Brain microvascular endothelial cell (primary cell): ENCODE measurements at regions not wholly inside any gene's neighbourhood (a gene's known extent, or its start where the extent isn't known, plus 50 kb on each side); places are given as distances from the start of the nearest gene placed in this dataset.
A peak's percentile ranks its signal among the peaks of the same experiment; 100 is the strongest.

Experiments
- DNase-seq: peaks from one replicate; pipeline ENCODE4 v3.0.0-alpha.2; 2020
- H3K27ac ChIP-seq: fragments of 250-450 bp; sonication (Bioruptor Pico); 2 replicates; pipeline ENCODE4 v1.5.1; 2020; ENCODE audit warnings: mild to moderate bottlenecking, moderate library complexity
- H3K27me3 ChIP-seq: fragments of 250-450 bp; sonication (Bioruptor Pico); replicated peaks from 2 replicates; pipeline ENCODE4 v1.5.1; 2020; ENCODE audit warnings: mild to moderate bottlenecking
- H3K36me3 ChIP-seq: fragments of 250-450 bp; sonication (Bioruptor Pico); replicated peaks from 2 replicates; pipeline ENCODE4 v1.5.1; 2020; ENCODE audit warnings: mild to moderate bottlenecking
- H3K4me3 ChIP-seq: 2 replicates; pipeline ENCODE4 v1.5.1; 2011; ENCODE audit warnings: low read depth, mild to moderate bottlenecking, control low read depth, low read length, moderate library complexity
- CTCF ChIP-seq: IDR thresholded peaks from 2 replicates; pipeline ENCODE4 v1.5.1; 2011; ENCODE audit warnings: low read depth, mild to moderate bottlenecking, moderate library complexity, low read length, control low read depth, inconsistent platforms; ENCODE audit errors: missing control alignments
- in situ Hi-C: cut with HindIII; loops from 2 replicates; pipeline ENCODE4 v1.10.0; 2017; ENCODE audit warnings: low sequenced_read_pairs, low pct_ligation_motif_present

GRCh38 chr3:104101736-104102135 is 1265.0 kb upstream of the ALCAM start:
- Histone ChIP-seq H3K4me3 (no peak overlapping the region), H3K27me3 (no peaks in the 10 kb centered on the region), H3K27ac (no peak overlapping the region), H3K36me3 (no peaks in the 10 kb centered on the region)
- in situ Hi-C loops: no loop called here
- no peak for TF ChIP-seq CTCF
- DNase-seq: no peak

GRCh38 chr3:104102386-104102785 is 1264.3 kb upstream of the ALCAM start:
- in situ Hi-C loops: no loop called here
- Histone ChIP-seq H3K36me3 (no peaks in the 10 kb centered on the region), H3K27ac (no peak overlapping the region), H3K4me3 (no peak overlapping the region), H3K27me3 (no peaks in the 10 kb centered on the region)
- peak; percentile 71 for TF ChIP-seq CTCF
- peak; percentile 70 for DNase-seq

- no peaks in the 10 kb centered on the region for H3K36me3 ChIP-seq
- no peaks in the 10 kb centered on the region for H3K27me3 ChIP-seq
- H3K27ac ChIP-seq: no peak overlapping the region
- no peak for TF ChIP-seq CTCF
- DNase-seq: no peak
- in situ Hi-C loops: no loop called here
- H3K4me3 ChIP-seq: no peak overlapping the region
Measured at GRCh38 chr3:104106276-104106675, 1260.4 kb upstream of the ALCAM start.

- in situ Hi-C loops: no loop called here
- H3K4me3 ChIP-seq: no peak overlapping the region
- no peaks in the 10 kb centered on the region for H3K36me3 ChIP-seq
- DNase-seq: no peak
- H3K27ac ChIP-seq: no peak overlapping the region
- no peak for TF ChIP-seq CTCF
- no peaks in the 10 kb centered on the region for H3K27me3 ChIP-seq
Measured at GRCh38 chr3:104108522-104108921, 1258.2 kb upstream of the ALCAM start.

- H3K27me3 ChIP-seq: no peaks in the 10 kb centered on the region
- H3K36me3 ChIP-seq: no peaks in the 10 kb centered on the region
- DNase-seq: no peak
- no peak for TF ChIP-seq CTCF
- in situ Hi-C loops: no loop called here
- no peak overlapping the region for H3K27ac ChIP-seq
- H3K4me3 ChIP-seq: no peak overlapping the region
Measured at GRCh38 chr3:104126463-104126862, 1240.2 kb upstream of the ALCAM start.

- in situ Hi-C loops: no loop called here
- no peak for TF ChIP-seq CTCF
- no peak for DNase-seq
- Histone ChIP-seq H3K27me3 (no peaks in the 10 kb centered on the region), H3K36me3 (no peaks in the 10 kb centered on the region), H3K27ac (no peak overlapping the region), H3K4me3 (no peak overlapping the region)
Measured at GRCh38 chr3:104126864-104127553, 1239.7 kb upstream of the ALCAM start.
